ACC112 (cell line): ENCODE measurements at regions not wholly inside any gene's neighbourhood (a gene's known extent, or its start where the extent isn't known, plus 50 kb on each side); places are given as distances from the start of the nearest gene placed in this dataset.

Experiments used
- H2AFZ ChIP-seq: fragments of 200-600 bp; sonication (generic); one replicate; pipeline ENCODE4 v1.6.0; 2017; ENCODE audit warnings: antibody characterized with exemption, low read length; ENCODE audit not compliant: unreplicated experiment
- H3K27ac ChIP-seq: fragments of 200-600 bp; sonication (generic); 2 replicates; pipeline ENCODE4 v1.5.1; 2014; ENCODE audit warnings: low read depth, mild to moderate bottlenecking, antibody characterized with exemption, low read length, moderate library complexity
- H3K27me3 ChIP-seq: fragments of 200-600 bp; sonication (generic); 2 replicates; pipeline ENCODE4 v1.6.1; 2014; ENCODE audit warnings: mild to moderate bottlenecking, antibody characterized with exemption, low read length, moderate library complexity, mixed read lengths; ENCODE audit not compliant: insufficient read depth
- H3K36me3 ChIP-seq: fragments of 200-600 bp; sonication (generic); 2 replicates; pipeline ENCODE4 v1.6.1; 2016; ENCODE audit warnings: mild to moderate bottlenecking, antibody characterized with exemption, low read length, moderate library complexity, mixed read lengths; ENCODE audit not compliant: insufficient read depth
- H3K4me1 ChIP-seq: fragments of 200-600 bp; sonication (generic); one replicate; pipeline ENCODE4 v1.6.1; 2016; ENCODE audit warnings: low read length, mixed read lengths; ENCODE audit not compliant: insufficient read depth, unreplicated experiment, control insufficient read depth
- H3K4me3 ChIP-seq: fragments of 200-600 bp; sonication (generic); 2 replicates; pipeline ENCODE4 v1.5.1; 2014; ENCODE audit warnings: mild to moderate bottlenecking, low read depth, low read length
- H3K79me2 ChIP-seq: fragments of 200-600 bp; sonication (generic); one replicate; pipeline ENCODE4 v1.6.0; 2016; ENCODE audit warnings: low read length; ENCODE audit not compliant: control insufficient read depth, unreplicated experiment, insufficient read depth

DNA sequence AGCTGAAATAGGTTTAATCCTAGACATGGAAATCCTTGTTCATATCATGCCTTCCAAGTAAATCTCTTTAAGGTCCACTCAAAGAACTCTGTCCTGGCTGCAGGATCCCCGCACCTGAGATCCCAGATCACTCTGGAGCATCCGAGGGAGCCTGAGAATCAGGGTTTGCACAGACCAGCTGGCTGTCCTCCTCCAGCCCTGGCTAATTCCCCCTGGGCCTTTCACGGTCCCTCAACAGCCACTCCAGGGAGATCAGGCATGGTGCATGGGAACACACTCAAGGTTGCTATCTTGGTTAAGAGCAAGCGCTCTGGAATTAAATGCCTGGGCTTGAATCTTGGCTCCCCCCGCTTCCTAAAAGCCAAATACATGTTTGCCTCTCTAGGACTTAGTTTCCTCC is 130.8 kb downstream of the IRS2 start:
- H3K4me3 ChIP-seq: no peak overlapping the region
- no peak overlapping the region for H2AFZ ChIP-seq
- no peaks in the 10 kb centered on the region for H3K36me3 ChIP-seq
- peak overlapping the region; percentile 50 for H3K27ac ChIP-seq
- peaks cover 29% of the 10 kb centered on the region for H3K4me1 ChIP-seq
- no peaks in the 10 kb centered on the region for H3K79me2 ChIP-seq
- no peaks in the 10 kb centered on the region for H3K27me3 ChIP-seq

DNA sequence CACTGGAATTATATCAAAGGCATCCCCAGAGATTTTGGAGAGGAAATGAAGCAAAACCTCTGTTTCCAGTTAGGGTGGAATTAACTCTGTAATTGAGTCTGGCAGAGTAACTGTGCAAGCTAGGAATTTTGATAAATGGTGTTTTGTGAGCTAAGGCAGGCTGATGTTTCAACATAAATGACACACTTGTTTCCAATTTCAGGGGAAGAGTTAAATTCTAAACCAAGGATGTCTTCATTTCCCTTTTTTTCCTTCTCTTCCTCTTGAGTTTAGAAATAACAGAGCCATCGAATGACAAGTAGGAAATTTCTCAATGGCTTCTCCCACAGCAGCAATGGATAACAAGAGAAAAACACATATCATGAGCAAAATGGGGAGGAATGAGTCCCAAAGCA is 131.2 kb downstream of the IRS2 start:
- H3K4me3 ChIP-seq: no peak overlapping the region
- H3K27me3 ChIP-seq: no peaks in the 10 kb centered on the region
- no peaks in the 10 kb centered on the region for H3K79me2 ChIP-seq
- peaks cover 29% of the 10 kb centered on the region for H3K4me1 ChIP-seq
- peak overlapping the region; percentile 50 for H3K27ac ChIP-seq
- H2AFZ ChIP-seq: no peak overlapping the region
- no peaks in the 10 kb centered on the region for H3K36me3 ChIP-seq

- Histone ChIP-seq H3K4me1 (peaks cover 29% of the 10 kb centered on the region), H3K79me2 (no peaks in the 10 kb centered on the region), H3K36me3 (no peaks in the 10 kb centered on the region), H2AFZ (no peak overlapping the region), H3K27ac (peak overlapping the region; percentile 50), H3K27me3 (no peaks in the 10 kb centered on the region), H3K4me3 (no peak overlapping the region)
Measured at GRCh38 chr13:109654341-109655205, 131.8 kb downstream of the IRS2 start.

DNA sequence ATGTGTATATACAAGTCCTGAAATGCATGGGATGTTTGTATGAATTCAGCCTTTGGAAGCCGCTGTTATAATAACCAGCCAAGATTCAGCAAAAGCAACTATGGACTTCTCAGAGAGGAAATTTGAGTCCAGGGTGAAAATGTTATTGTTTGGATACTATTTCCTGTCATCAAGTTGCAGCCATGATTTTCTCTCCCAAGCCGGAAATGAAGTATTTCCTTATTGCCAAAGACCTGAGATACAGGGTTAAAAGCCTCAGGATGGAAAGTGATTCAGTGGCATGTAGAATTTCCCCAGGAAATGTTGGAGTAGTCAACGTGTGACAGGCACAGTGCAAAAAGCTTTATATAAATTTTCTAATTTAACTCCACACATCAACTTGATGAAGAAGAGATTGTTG is 133.9 kb downstream of the IRS2 start:
- Histone ChIP-seq H3K4me3 (no peak overlapping the region), H2AFZ (peak overlapping the region; percentile 4), H3K4me1 (peaks cover 32% of the 10 kb centered on the region), H3K36me3 (no peaks in the 10 kb centered on the region), H3K27me3 (no peaks in the 10 kb centered on the region), H3K79me2 (no peaks in the 10 kb centered on the region), H3K27ac (peak overlapping the region; percentile 43)

DNA sequence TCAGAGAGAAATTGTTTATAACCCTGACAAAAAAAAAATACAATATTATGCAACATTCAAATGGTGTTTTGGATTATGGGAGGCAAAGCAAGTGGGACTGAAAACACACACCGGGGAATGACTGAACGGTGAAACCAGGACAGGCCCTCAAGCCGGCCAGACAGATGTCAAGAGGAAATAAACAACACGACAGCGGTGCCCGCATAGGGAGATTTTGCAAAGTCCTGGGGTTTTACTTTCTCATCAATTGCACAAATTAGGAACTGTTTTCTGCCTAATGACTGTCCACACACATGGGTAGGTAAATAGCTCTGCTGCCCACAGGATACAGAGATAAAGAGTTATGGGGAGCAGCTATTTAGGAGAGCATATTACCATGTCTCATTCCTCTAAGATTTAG is 134.5 kb downstream of the IRS2 start:
- no peak overlapping the region for H2AFZ ChIP-seq
- peaks cover 38% of the 10 kb centered on the region for H3K4me1 ChIP-seq

DNA sequence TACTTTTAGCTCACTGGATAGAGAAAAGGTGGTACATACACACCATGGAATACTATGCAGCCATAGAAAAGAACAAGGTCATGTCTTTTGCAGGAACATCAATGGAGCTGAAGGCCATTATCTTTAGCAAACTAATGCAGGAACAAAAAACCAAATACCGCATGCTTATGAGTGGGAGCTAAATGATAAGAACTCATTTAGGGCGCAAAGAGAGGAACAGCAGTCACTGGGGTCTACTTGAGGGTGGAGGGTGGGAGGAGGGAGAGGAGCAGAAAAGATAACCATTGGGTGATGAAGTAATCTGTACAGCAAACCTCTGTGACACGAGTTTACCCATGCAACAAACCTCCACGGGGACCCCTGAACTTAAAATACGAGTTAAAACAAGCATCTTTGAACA is 135.1 kb downstream of the IRS2 start:
- no peak overlapping the region for H2AFZ ChIP-seq
- H3K27ac ChIP-seq: no peak overlapping the region
- H3K4me1 ChIP-seq: peaks cover 43% of the 10 kb centered on the region
- H3K4me3 ChIP-seq: no peak overlapping the region
- H3K36me3 ChIP-seq: no peaks in the 10 kb centered on the region
- no peaks in the 10 kb centered on the region for H3K79me2 ChIP-seq
- no peaks in the 10 kb centered on the region for H3K27me3 ChIP-seq

More for the DNA sequence above, 134.5 kb downstream of the IRS2 start:
- Histone ChIP-seq H3K79me2 (no peaks in the 10 kb centered on the region), H3K27me3 (no peaks in the 10 kb centered on the region), H3K27ac (peak overlapping the region; percentile 43; the same call in 1 of the 2 replicates), H3K36me3 (no peaks in the 10 kb centered on the region), H3K4me3 (no peak overlapping the region)

GRCh38 chr13:109650861-109651260 is 135.5 kb downstream of the IRS2 start:
- Histone ChIP-seq H3K79me2 (no peaks in the 10 kb centered on the region), H3K4me1 (peaks cover 44% of the 10 kb centered on the region), H3K27ac (no peak overlapping the region), H3K27me3 (no peaks in the 10 kb centered on the region), H3K36me3 (no peaks in the 10 kb centered on the region), H3K4me3 (no peak overlapping the region), H2AFZ (no peak overlapping the region)

- Histone ChIP-seq H2AFZ (no peak overlapping the region), H3K4me1 (peaks cover 33% of the 10 kb centered on the region), H3K27me3 (no peaks in the 10 kb centered on the region), H3K79me2 (no peaks in the 10 kb centered on the region), H3K36me3 (no peaks in the 10 kb centered on the region), H3K4me3 (no peak overlapping the region), H3K27ac (no peak overlapping the region)
Measured at GRCh38 chr13:109649713-109650112, 136.7 kb downstream of the IRS2 start.

DNA sequence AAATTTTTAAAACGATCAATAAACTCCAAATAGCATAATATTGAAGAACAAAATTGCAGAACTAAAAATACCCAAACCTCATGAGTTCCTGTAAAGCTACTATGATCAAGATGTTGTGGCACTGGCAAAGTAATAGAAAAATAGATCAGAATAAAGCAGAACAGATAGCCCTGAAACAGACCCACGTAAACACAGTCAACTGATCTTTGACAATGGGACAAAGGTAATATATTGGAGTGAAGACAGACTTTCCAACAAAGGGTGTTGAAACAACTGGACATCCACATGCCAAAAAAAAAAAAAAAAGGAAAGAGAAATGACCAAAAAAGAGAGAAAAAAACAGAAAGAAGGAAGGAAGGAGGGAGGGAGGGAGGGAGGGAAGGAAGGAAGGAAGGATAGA is 138.7 kb downstream of the IRS2 start:
- H2AFZ ChIP-seq: no peak overlapping the region
- H3K4me1 ChIP-seq: peaks cover 23% of the 10 kb centered on the region
- H3K27me3 ChIP-seq: no peaks in the 10 kb centered on the region
- H3K79me2 ChIP-seq: no peaks in the 10 kb centered on the region
- no peaks in the 10 kb centered on the region for H3K36me3 ChIP-seq
- no peak overlapping the region; the same call in 1 of the 2 replicates for H3K4me3 ChIP-seq
- peak overlapping the region; percentile 55 for H3K27ac ChIP-seq

GRCh38 chr13:109647053-109647452 is 139.3 kb downstream of the IRS2 start:
- H2AFZ ChIP-seq: no peak overlapping the region
- H3K36me3 ChIP-seq: no peaks in the 10 kb centered on the region
- H3K27me3 ChIP-seq: no peaks in the 10 kb centered on the region
- no peaks in the 10 kb centered on the region for H3K79me2 ChIP-seq
- H3K4me1 ChIP-seq: peaks cover 16% of the 10 kb centered on the region
- peak overlapping the region; percentile 55 for H3K27ac ChIP-seq
- H3K4me3 ChIP-seq: no peak overlapping the region; the same call in 1 of the 2 replicates

DNA sequence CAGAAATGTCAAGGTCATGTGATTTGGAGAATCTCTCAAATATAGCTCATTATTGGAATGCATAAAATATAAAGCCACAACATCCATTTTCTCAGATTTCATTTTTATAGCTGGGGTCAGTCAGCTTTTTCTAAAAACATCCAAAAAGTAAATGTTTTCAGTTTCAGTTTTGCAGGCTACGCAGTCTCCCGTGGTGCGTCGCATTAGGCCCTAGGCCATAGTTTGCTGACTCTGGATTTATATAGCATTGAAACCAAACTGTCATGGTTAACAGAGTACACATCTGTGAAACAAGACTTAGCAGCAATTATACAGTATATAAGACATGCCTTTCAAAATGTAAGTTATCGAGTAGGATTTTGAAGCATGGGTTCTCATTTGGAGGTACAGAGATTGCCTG is 140.0 kb downstream of the IRS2 start:
- H3K4me3 ChIP-seq: no peak overlapping the region
- H3K4me1 ChIP-seq: peaks cover 15% of the 10 kb centered on the region
- H2AFZ ChIP-seq: no peak overlapping the region
- peak overlapping the region; percentile 13 for H3K27ac ChIP-seq
- no peaks in the 10 kb centered on the region for H3K27me3 ChIP-seq
- H3K36me3 ChIP-seq: no peaks in the 10 kb centered on the region
- no peaks in the 10 kb centered on the region for H3K79me2 ChIP-seq
